Choroid plexus epithelial cell (primary cell): ENCODE measurements at regions not wholly inside any gene's neighbourhood (a gene's known extent, or its start where the extent isn't known, plus 50 kb on each side); places are given as distances from the start of the nearest gene placed in this dataset.
"Not testable (repeated sequence)": the region's sequence is repeated elsewhere in the genome, so short reads cannot be mapped to it uniquely, and the experiment has no call there.

Experiments used
- DNase-seq: peaks from one replicate; pipeline ENCODE4 v3.0.0-alpha.2; 2010; ENCODE audit warnings: low read depth
- H3K4me3 ChIP-seq: 2 replicates; pipeline ENCODE4 v1.5.1; 2011; ENCODE audit warnings: low read depth, mild to moderate bottlenecking, control low read depth, low read length, moderate library complexity
- CTCF ChIP-seq: conservative IDR thresholded peaks from 2 replicates; pipeline ENCODE4 v1.5.1; 2011; ENCODE audit warnings: low read depth, mild to moderate bottlenecking, control low read depth, inconsistent platforms, low read length, moderate library complexity

- TF ChIP-seq CTCF = no peak
- no peak overlapping the region for H3K4me3 ChIP-seq
- peak; percentile 6 for DNase-seq
Observed at GRCh38 chr22:27075028-27075678, 417.8 kb downstream of the MIAT start.

- H3K4me3 ChIP-seq = no peak overlapping the region
- no peak for TF ChIP-seq CTCF
- no peak for DNase-seq
Observed at GRCh38 chr22:27075891-27076290, 418.5 kb downstream of the MIAT start.

GRCh38 chr22:27078064-27078463, 420.7 kb downstream of the MIAT start:
- DNase-seq, H3K4me3 ChIP-seq: not testable (repeated sequence)

GRCh38 chr22:27080036-27080578, 422.7 kb downstream of the MIAT start:
- H3K4me3 ChIP-seq = no peak overlapping the region
- no peak for DNase-seq
- no peak for TF ChIP-seq CTCF

GRCh38 chr22:27080863-27081262, 423.5 kb downstream of the MIAT start:
- H3K4me3 ChIP-seq = no peak overlapping the region
- DNase-seq = no peak
- TF ChIP-seq CTCF = no peak

GRCh38 chr22:27083610-27084009, 426.2 kb downstream of the MIAT start:
- no peak for TF ChIP-seq CTCF
- no peak overlapping the region for H3K4me3 ChIP-seq
- no peak for DNase-seq

GRCh38 chr22:27084130-27084529, 426.7 kb downstream of the MIAT start:
- TF ChIP-seq CTCF = no peak
- no peak overlapping the region for H3K4me3 ChIP-seq
- DNase-seq = peak; percentile 63
